ENCODE measurements at regions not wholly inside any gene's neighbourhood (a gene's known extent, or its start where the extent isn't known, plus 50 kb on each side); places are given as distances from the start of the nearest gene placed in this dataset.

DNA sequence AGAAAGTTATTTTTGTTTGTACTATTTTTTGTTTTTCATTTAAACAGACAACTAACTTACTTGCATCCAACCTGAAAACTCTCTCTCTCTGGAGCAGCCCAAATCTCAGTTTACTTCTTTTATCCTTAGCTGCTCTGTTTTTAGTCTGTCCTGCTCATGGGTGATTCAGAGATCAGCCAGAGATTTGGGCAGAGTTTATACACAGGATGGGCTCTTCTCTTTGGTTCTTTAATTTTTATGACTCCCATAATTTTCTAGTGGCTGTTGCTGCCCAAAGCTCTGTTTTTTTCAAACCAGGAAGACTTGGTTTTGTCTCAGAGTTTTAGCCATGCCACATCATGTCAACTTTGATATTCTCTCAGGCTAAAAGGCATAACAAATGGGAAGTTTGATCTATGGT is 86.8 kb upstream of the CD55 start:
- no peak for TF ChIP-seq CTCF (IDR thresholded peaks at IDR 0.05)
- no peak for TF ChIP-seq POLR2AphosphoS5 (IDR thresholded peaks at IDR 0.05)
- TF ChIP-seq POLR2A (IDR thresholded peaks at IDR 0.05): no peak

All from breast epithelium (tissue), 3 donors.